B cell (primary cell): ENCODE measurements at regions not wholly inside any gene's neighbourhood (a gene's known extent, or its start where the extent isn't known, plus 50 kb on each side); places are given as distances from the start of the nearest gene placed in this dataset.

Experiments used
- EZH2 ChIP-seq: IDR thresholded peaks from 2 replicates; pipeline ENCODE4 v1.6.1; 2012; ENCODE audit warnings: borderline replicate concordance, low read depth, mild to moderate bottlenecking, moderate library complexity, low read length; ENCODE audit not compliant: insufficient read depth, poor library complexity, severe bottlenecking
- TF ChIP-seq, protein P1 (sequence below): fragments of 200-600 bp; IDR thresholded peaks from one replicate; pipeline ENCODE4 v1.8.0; 2022; ENCODE audit warnings: antibody characterized with exemption, mild to moderate bottlenecking

DNA sequence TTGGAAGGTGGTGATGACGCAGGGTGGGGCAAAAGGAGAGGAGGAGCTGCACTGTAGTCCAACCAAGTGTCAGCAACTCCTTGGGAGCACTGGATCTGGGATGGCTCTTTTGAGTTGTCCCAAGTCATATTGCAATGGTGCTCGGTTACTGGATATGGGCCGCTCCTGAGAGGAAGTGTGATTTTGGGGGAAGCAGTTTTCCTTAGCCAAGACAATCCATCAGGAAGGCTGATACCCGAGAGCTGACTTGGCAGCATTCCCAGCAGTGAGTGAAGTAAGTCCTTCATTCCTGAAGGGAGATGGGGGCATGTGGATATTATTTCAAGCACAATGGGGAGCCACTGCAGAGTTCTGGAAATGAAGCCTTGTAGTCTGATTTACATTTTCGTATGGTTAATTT is 354.1 kb downstream of the RFPL4B start:
- TF ChIP-seq, protein P1, sequence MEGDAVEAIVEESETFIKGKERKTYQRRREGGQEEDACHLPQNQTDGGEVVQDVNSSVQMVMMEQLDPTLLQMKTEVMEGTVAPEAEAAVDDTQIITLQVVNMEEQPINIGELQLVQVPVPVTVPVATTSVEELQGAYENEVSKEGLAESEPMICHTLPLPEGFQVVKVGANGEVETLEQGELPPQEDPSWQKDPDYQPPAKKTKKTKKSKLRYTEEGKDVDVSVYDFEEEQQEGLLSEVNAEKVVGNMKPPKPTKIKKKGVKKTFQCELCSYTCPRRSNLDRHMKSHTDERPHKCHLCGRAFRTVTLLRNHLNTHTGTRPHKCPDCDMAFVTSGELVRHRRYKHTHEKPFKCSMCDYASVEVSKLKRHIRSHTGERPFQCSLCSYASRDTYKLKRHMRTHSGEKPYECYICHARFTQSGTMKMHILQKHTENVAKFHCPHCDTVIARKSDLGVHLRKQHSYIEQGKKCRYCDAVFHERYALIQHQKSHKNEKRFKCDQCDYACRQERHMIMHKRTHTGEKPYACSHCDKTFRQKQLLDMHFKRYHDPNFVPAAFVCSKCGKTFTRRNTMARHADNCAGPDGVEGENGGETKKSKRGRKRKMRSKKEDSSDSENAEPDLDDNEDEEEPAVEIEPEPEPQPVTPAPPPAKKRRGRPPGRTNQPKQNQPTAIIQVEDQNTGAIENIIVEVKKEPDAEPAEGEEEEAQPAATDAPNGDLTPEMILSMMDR = no peak
- TF ChIP-seq EZH2 = no peak
